H9 (cell line): ENCODE measurements at regions not wholly inside any gene's neighbourhood (a gene's known extent, or its start where the extent isn't known, plus 50 kb on each side); places are given as distances from the start of the nearest gene placed in this dataset.

Experiments used
- DNase-seq: peaks from one replicate; pipeline ENCODE4 v3.0.0-alpha.2; 2017
- H2AFZ ChIP-seq: one replicate; pipeline ENCODE4 v1.6.1; 2013; ENCODE audit warnings: mild to moderate bottlenecking, low read length, control low read depth, moderate library complexity
- H2AK5ac ChIP-seq: 2 replicates; pipeline ENCODE4 v1.6.1; 2013; ENCODE audit warnings: low read length, control low read depth, mixed read lengths; ENCODE audit not compliant: insufficient read length
- H2BK120ac ChIP-seq: one replicate; pipeline ENCODE4 v1.6.1; 2013; ENCODE audit warnings: low read depth, mild to moderate bottlenecking, low read length, control low read depth, inconsistent platforms; ENCODE audit not compliant: poor library complexity, severe bottlenecking
- H2BK12ac ChIP-seq: 2 replicates; pipeline ENCODE4 v1.6.1; 2013; ENCODE audit warnings: low read length, control low read depth, mixed read lengths, low read depth; ENCODE audit not compliant: insufficient read length
- H2BK15ac ChIP-seq: 2 replicates; pipeline ENCODE4 v1.6.1; 2013; ENCODE audit warnings: low read depth, low read length, control low read depth
- H2BK20ac ChIP-seq: one replicate; pipeline ENCODE4 v1.6.1; 2013; ENCODE audit warnings: low read depth, mild to moderate bottlenecking, low read length, control low read depth, inconsistent platforms; ENCODE audit not compliant: poor library complexity, severe bottlenecking
- H2BK5ac ChIP-seq: 2 replicates; pipeline ENCODE4 v1.6.1; 2013; ENCODE audit warnings: low read length, control low read depth, mixed read lengths; ENCODE audit not compliant: insufficient read length
- H3K14ac ChIP-seq: 2 replicates; pipeline ENCODE4 v1.6.1; 2013; ENCODE audit warnings: low read length, control low read depth; ENCODE audit not compliant: insufficient read depth
- H3K18ac ChIP-seq: 2 replicates; pipeline ENCODE4 v1.6.1; 2013; ENCODE audit warnings: low read depth, mild to moderate bottlenecking, mixed read lengths, low read length, control low read depth; ENCODE audit not compliant: insufficient read length
- H3K23ac ChIP-seq: 2 replicates; pipeline ENCODE4 v1.6.1; 2013; ENCODE audit warnings: low read length, control low read depth, mixed read lengths, low read depth; ENCODE audit not compliant: insufficient read length
- H3K23me2 ChIP-seq: 2 replicates; pipeline ENCODE4 v1.6.1; 2013; ENCODE audit warnings: low read depth, mild to moderate bottlenecking, mixed read lengths, low read length, control low read depth; ENCODE audit not compliant: insufficient read length, poor library complexity, severe bottlenecking
- H3K27ac ChIP-seq: 2 replicates; pipeline ENCODE4 v1.5.1; 2013; ENCODE audit warnings: low read length, control low read depth, mixed read lengths, low read depth; ENCODE audit not compliant: insufficient read length
- H3K27me3 ChIP-seq: 2 replicates; pipeline ENCODE4 v1.6.1; 2013; ENCODE audit warnings: low read length, control low read depth, inconsistent platforms; ENCODE audit not compliant: insufficient read depth
- H3K4ac ChIP-seq: 2 replicates; pipeline ENCODE4 v1.6.1; 2013; ENCODE audit warnings: low read depth, mild to moderate bottlenecking, control low read depth, inconsistent platforms, low read length, moderate library complexity
- H3K4me1 ChIP-seq: 2 replicates; pipeline ENCODE4 v1.6.1; 2013; ENCODE audit warnings: low read length, control low read depth, inconsistent platforms; ENCODE audit not compliant: insufficient read depth
- H3K4me2 ChIP-seq: 2 replicates; pipeline ENCODE4 v1.6.1; 2013; ENCODE audit warnings: low read length, control low read depth, mixed read lengths; ENCODE audit not compliant: insufficient read length, insufficient read depth
- H3K56ac ChIP-seq: 2 replicates; pipeline ENCODE4 v1.6.1; 2013; ENCODE audit warnings: low read depth, mild to moderate bottlenecking, mixed read lengths, low read length, control low read depth; ENCODE audit not compliant: insufficient read length
- H3K79me1 ChIP-seq: 2 replicates; pipeline ENCODE4 v1.6.1; 2013; ENCODE audit warnings: low read depth, mild to moderate bottlenecking, moderate library complexity, low read length, control low read depth, inconsistent platforms; ENCODE audit not compliant: insufficient read depth, poor library complexity, severe bottlenecking
- H3K79me2 ChIP-seq: 2 replicates; pipeline ENCODE4 v1.6.1; 2013; ENCODE audit warnings: low read length, control low read depth, inconsistent platforms; ENCODE audit not compliant: insufficient read depth
- H3K9ac ChIP-seq: 2 replicates; pipeline ENCODE4 v1.6.1; 2013; ENCODE audit warnings: low read length, control low read depth, mixed read lengths; ENCODE audit not compliant: insufficient read length; ENCODE audit errors: extremely low read depth
- H3K9me3 ChIP-seq: one replicate; pipeline ENCODE4 v1.6.1; 2013; ENCODE audit warnings: low read depth, low read length, inconsistent platforms; ENCODE audit not compliant: control insufficient read depth
- H3T11ph ChIP-seq: one replicate; pipeline ENCODE4 v1.6.1; 2013; ENCODE audit warnings: mild to moderate bottlenecking, low read length, control low read depth, inconsistent platforms
- H4K20me1 ChIP-seq: one replicate; pipeline ENCODE4 v1.6.1; 2013; ENCODE audit not compliant: control insufficient read depth, insufficient read length, insufficient read depth
- H4K5ac ChIP-seq: 2 replicates; pipeline ENCODE4 v1.6.1; 2013; ENCODE audit warnings: low read depth, mild to moderate bottlenecking, mixed read lengths, low read length, control low read depth; ENCODE audit not compliant: insufficient read length
- H4K8ac ChIP-seq: replicated peaks from 2 replicates; pipeline ENCODE4 v1.6.1; 2013; ENCODE audit warnings: low read length, control low read depth, mixed read lengths, low read depth; ENCODE audit not compliant: insufficient read length
- H4K91ac ChIP-seq: 2 replicates; pipeline ENCODE4 v1.6.1; 2013; ENCODE audit warnings: low read depth, mild to moderate bottlenecking, moderate library complexity, mixed read lengths, low read length, control low read depth; ENCODE audit not compliant: insufficient read length
- H3K27ac Mint-ChIP-seq, 3 experiments: 2 replicates in 2 of 3; 3 replicates in 1 of 3; pipeline ENCODE4 v1.8.0; 2020 to 2021; ENCODE audit warnings: mixed read lengths in 3 of 3, mild to moderate bottlenecking in 1 of 3, moderate library complexity in 1 of 3
- H3K27me3 Mint-ChIP-seq: 2 replicates; pipeline ENCODE4 v1.8.0; 2021; ENCODE audit warnings: low read depth, mild to moderate bottlenecking, moderate library complexity, mixed read lengths
- H3K36me3 Mint-ChIP-seq, 3 experiments: 2 replicates in 2 of 3; 3 replicates in 1 of 3; pipeline ENCODE4 v1.8.0; 2020 to 2021; ENCODE audit warnings: low read depth in 3 of 3, mixed read lengths in 3 of 3; ENCODE audit not compliant: insufficient read depth in 1 of 3
- H3K4me1 Mint-ChIP-seq, 2 experiments: 2 replicates each; pipeline ENCODE4 v1.8.0; 2020; ENCODE audit warnings: mixed read lengths in 2 of 2
- H3K4me3 Mint-ChIP-seq, 2 experiments: 2 replicates in 1 of 2; 3 replicates in 1 of 2; pipeline ENCODE4 v1.8.0; 2020 to 2021; ENCODE audit warnings: mild to moderate bottlenecking in 2 of 2, mixed read lengths in 2 of 2, moderate library complexity in 1 of 2
- H3K9me3 Mint-ChIP-seq, 2 experiments: 2 replicates in 1 of 2; 3 replicates in 1 of 2; pipeline ENCODE4 v1.8.0; 2020; ENCODE audit warnings: mild to moderate bottlenecking in 2 of 2, mixed read lengths in 2 of 2, moderate library complexity in 1 of 2
- WGBS: extraction: QIAGEN DNeasy Blood & Tissue Kit; methylation state at CpG from one replicate; pipeline ENCODE4 v1.1.7; 2013; ENCODE audit warnings: missing lambda C conversion rate, low lambda C conversion rate, mixed read lengths; ENCODE audit not compliant: insufficient read length; ENCODE audit errors: extremely low coverage; 5-methylcytosine and 5-hydroxymethylcytosine counted together
- TF ChIP-seq, protein P1 (sequence below): fragments of 200-600 bp; sonication (generic); conservative IDR thresholded peaks from 3 replicates; pipeline ENCODE4 v1.8.0; 2021; ENCODE audit warnings: antibody characterized with exemption, mild to moderate bottlenecking

DNA sequence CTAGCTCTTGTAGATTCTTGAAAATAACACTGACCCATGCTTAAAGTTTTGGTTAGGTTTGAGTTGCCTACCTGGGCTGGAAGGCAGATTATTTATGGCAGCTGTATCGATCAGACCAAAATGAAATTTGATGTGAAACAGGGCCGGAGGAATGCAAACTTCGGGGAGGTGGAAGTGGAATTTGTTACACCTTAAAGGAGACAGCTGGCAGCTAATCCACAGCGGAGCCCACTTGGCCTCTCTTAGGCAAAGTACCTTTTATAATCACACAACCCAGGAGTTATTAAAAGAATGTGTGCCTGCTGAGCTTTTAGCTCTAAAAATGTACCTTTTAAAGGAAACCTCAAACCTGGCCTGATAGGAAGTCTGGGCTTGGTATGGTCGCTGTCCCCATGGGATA, 250.9 kb upstream of the TPM1 start:
- no peaks in the 10 kb centered on the region for H3K4me1 ChIP-seq
- Mint-ChIP-seq H3K9me3 (no peaks in the 10 kb centered on the region), H3K36me3 (no peaks in the 10 kb centered on the region), H3K4me3 (no peak overlapping the region), H3K4me1 (peaks cover 34 to 38% of the 10 kb centered on the region in 2 experiments), H3K27ac (peak overlapping the region; percentile 2 to 28 (median 11); a peak in 3 of 7 replicates), H3K27me3 (no peaks in the 10 kb centered on the region)
- no CpG with 5 or more reads among the region's 5 CpGs for WGBS
- no peaks in the 10 kb centered on the region for H3K79me2 ChIP-seq
- H4K91ac ChIP-seq = no peak overlapping the region
- H4K5ac ChIP-seq = no peak overlapping the region
- H3K4me2 ChIP-seq = no peak overlapping the region
- H3K9me3 ChIP-seq = no peaks in the 10 kb centered on the region
- no peak overlapping the region for H2AK5ac ChIP-seq
- H2BK120ac ChIP-seq = no peak overlapping the region
- H3K23ac ChIP-seq = no peak overlapping the region
- no peaks in the 10 kb centered on the region for H3K27me3 ChIP-seq
- H2AFZ ChIP-seq = no peak overlapping the region
- TF ChIP-seq, protein P1, sequence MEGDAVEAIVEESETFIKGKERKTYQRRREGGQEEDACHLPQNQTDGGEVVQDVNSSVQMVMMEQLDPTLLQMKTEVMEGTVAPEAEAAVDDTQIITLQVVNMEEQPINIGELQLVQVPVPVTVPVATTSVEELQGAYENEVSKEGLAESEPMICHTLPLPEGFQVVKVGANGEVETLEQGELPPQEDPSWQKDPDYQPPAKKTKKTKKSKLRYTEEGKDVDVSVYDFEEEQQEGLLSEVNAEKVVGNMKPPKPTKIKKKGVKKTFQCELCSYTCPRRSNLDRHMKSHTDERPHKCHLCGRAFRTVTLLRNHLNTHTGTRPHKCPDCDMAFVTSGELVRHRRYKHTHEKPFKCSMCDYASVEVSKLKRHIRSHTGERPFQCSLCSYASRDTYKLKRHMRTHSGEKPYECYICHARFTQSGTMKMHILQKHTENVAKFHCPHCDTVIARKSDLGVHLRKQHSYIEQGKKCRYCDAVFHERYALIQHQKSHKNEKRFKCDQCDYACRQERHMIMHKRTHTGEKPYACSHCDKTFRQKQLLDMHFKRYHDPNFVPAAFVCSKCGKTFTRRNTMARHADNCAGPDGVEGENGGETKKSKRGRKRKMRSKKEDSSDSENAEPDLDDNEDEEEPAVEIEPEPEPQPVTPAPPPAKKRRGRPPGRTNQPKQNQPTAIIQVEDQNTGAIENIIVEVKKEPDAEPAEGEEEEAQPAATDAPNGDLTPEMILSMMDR = no peak
- H3K9ac ChIP-seq = no peak overlapping the region
- H4K8ac ChIP-seq = no peak overlapping the region
- H2BK5ac ChIP-seq = no peak overlapping the region
- H3K56ac ChIP-seq = no peak overlapping the region
- no peaks in the 10 kb centered on the region for H3K23me2 ChIP-seq
- no peak overlapping the region for H2BK15ac ChIP-seq
- no peaks in the 10 kb centered on the region for H4K20me1 ChIP-seq
- H3K79me1 ChIP-seq = no peaks in the 10 kb centered on the region
- no peak overlapping the region for H2BK12ac ChIP-seq
- no peak overlapping the region for H3K18ac ChIP-seq
- H3K27ac ChIP-seq = no peak overlapping the region
- no peak overlapping the region for H3T11ph ChIP-seq
- H2BK20ac ChIP-seq = no peak overlapping the region
- DNase-seq = no peak
- H3K14ac ChIP-seq = no peak overlapping the region
- no peak overlapping the region for H3K4ac ChIP-seq
